ENCODE measurements at regions not wholly inside any gene's neighbourhood (a gene's known extent, or its start where the extent isn't known, plus 50 kb on each side); places are given as distances from the start of the nearest gene placed in this dataset.

DNA sequence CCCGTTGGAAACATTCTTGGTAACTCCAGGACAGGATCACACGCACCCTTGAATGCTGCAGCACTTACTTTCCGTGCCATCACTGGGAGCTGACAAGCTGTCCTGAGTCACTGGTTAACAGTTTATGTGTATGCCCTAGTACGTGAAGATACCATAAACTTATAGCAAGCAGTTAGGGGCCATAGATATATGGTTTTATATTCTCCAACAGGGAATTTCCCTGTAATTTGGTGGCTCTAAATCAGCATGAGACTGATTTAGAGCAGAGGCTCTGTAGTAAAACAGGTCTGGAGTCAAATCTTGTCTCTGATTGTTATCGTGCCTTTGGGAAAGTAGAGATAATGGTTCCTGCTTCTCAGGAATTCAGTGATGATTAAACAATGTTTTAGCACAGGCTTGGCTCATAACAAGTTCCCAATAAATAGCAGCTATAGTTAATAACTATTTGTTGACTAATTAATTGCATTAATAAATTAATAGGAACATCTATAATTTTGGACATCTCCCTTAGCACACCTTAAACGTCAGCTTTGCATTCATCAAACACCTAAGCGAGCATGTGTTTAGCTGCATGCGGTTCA, 215.2 kb downstream of the VAPA start:
- TF ChIP-seq, protein P1, sequence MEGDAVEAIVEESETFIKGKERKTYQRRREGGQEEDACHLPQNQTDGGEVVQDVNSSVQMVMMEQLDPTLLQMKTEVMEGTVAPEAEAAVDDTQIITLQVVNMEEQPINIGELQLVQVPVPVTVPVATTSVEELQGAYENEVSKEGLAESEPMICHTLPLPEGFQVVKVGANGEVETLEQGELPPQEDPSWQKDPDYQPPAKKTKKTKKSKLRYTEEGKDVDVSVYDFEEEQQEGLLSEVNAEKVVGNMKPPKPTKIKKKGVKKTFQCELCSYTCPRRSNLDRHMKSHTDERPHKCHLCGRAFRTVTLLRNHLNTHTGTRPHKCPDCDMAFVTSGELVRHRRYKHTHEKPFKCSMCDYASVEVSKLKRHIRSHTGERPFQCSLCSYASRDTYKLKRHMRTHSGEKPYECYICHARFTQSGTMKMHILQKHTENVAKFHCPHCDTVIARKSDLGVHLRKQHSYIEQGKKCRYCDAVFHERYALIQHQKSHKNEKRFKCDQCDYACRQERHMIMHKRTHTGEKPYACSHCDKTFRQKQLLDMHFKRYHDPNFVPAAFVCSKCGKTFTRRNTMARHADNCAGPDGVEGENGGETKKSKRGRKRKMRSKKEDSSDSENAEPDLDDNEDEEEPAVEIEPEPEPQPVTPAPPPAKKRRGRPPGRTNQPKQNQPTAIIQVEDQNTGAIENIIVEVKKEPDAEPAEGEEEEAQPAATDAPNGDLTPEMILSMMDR (IDR thresholded peaks at IDR 0.05), result no peak
- TF ChIP-seq POLR2A (IDR thresholded peaks at IDR 0.05), result no peak
- TF ChIP-seq EP300 (IDR thresholded peaks at IDR 0.05), result no peak

Measured in ovary (tissue), 3 donors.